Fibroblast of villous mesenchyme (primary cell): ENCODE measurements at regions not wholly inside any gene's neighbourhood (a gene's known extent, or its start where the extent isn't known, plus 50 kb on each side); places are given as distances from the start of the nearest gene placed in this dataset.

Experiments
- DNase-seq: peaks from one replicate; pipeline ENCODE4 v3.0.0-alpha.2; 2010; ENCODE audit warnings: low read depth
- H3K4me3 ChIP-seq: 2 replicates; pipeline ENCODE4 v1.5.1; 2011; ENCODE audit warnings: low read depth, mild to moderate bottlenecking, low read length
- CTCF ChIP-seq: IDR thresholded peaks from 2 replicates; pipeline ENCODE4 v1.5.1; 2012; ENCODE audit warnings: low read depth, mild to moderate bottlenecking, low read length; ENCODE audit not compliant: insufficient read depth

GRCh38 chr10:129102906-129103693, 363.9 kb upstream of the MGMT start:
- no peak for TF ChIP-seq CTCF
- H3K4me3 ChIP-seq = no peak overlapping the region
- DNase-seq = no peak

- DNase-seq = no peak
- H3K4me3 ChIP-seq = no peak overlapping the region
- TF ChIP-seq CTCF = no peak
Observed at GRCh38 chr10:129104266-129105045, 362.6 kb upstream of the MGMT start.

- peak; percentile 56 for DNase-seq
- H3K4me3 ChIP-seq = no peak overlapping the region
- TF ChIP-seq CTCF = no peak
Observed at GRCh38 chr10:129105266-129105665, 361.8 kb upstream of the MGMT start.

- DNase-seq = no peak
- H3K4me3 ChIP-seq = no peak overlapping the region
- no peak for TF ChIP-seq CTCF
Observed at GRCh38 chr10:129106314-129106713, 360.7 kb upstream of the MGMT start.

- no peak for TF ChIP-seq CTCF
- DNase-seq = no peak
Observed at GRCh38 chr10:129107525-129107924, 359.5 kb upstream of the MGMT start.

GRCh38 chr10:129108378-129108777, 358.7 kb upstream of the MGMT start:
- TF ChIP-seq CTCF = no peak
- DNase-seq = no peak
- H3K4me3 ChIP-seq = no peak overlapping the region

More at GRCh38 chr10:129107525-129107924, 359.5 kb upstream of the MGMT start:
- no peak overlapping the region for H3K4me3 ChIP-seq

- DNase-seq = no peak
- no peak overlapping the region for H3K4me3 ChIP-seq
- no peak for TF ChIP-seq CTCF
Observed at GRCh38 chr10:129108994-129109393, 358.0 kb upstream of the MGMT start.
